UCSD-AML1 (cell line): ENCODE measurements at regions not wholly inside any gene's neighbourhood (a gene's known extent, or its start where the extent isn't known, plus 50 kb on each side); places are given as distances from the start of the nearest gene placed in this dataset.

Experiments used
- DNase-seq: peaks from one replicate; lab custom pipeline; 2025; ENCODE audit not compliant: unreplicated experiment; lab: John Stamatoyannopoulos, UW

GRCh38 chr20:39669659-39670058 is 707.5 kb downstream of the DHX35 start:
- no peak for DNase-seq

GRCh38 chr20:39668038-39668437 is 705.9 kb downstream of the DHX35 start:
- DNase-seq: no peak

GRCh38 chr20:39661833-39662232 is 699.7 kb downstream of the DHX35 start:
- no peak for DNase-seq

GRCh38 chr20:39660965-39661364 is 698.8 kb downstream of the DHX35 start:
- DNase-seq: no peak

GRCh38 chr20:39660226-39660625 is 698.1 kb downstream of the DHX35 start:
- no peak for DNase-seq

- DNase-seq: no peak
Observed at GRCh38 chr20:39658662-39659409, 696.7 kb downstream of the DHX35 start.

- no peak for DNase-seq
Observed at GRCh38 chr20:39654171-39654570, 692.0 kb downstream of the DHX35 start.

- DNase-seq: no peak
Observed at GRCh38 chr20:39651645-39652325, 689.6 kb downstream of the DHX35 start.

- no peak for DNase-seq
Observed at GRCh38 chr20:39646874-39647413, 684.8 kb downstream of the DHX35 start.

- DNase-seq: no peak
Observed at GRCh38 chr20:39645131-39645530, 683.0 kb downstream of the DHX35 start.

- no peak for DNase-seq
Observed at GRCh38 chr20:39643292-39643691, 681.1 kb downstream of the DHX35 start.

GRCh38 chr20:39641423-39641822 is 679.3 kb downstream of the DHX35 start:
- DNase-seq: no peak

GRCh38 chr20:39640147-39640546 is 678.0 kb downstream of the DHX35 start:
- DNase-seq: no peak

GRCh38 chr20:39638731-39639130 is 676.6 kb downstream of the DHX35 start:
- DNase-seq: no peak

GRCh38 chr20:39633689-39634088 is 671.5 kb downstream of the DHX35 start:
- DNase-seq: no peak

- no peak for DNase-seq
Observed at GRCh38 chr20:39632757-39633156, 670.6 kb downstream of the DHX35 start.

GRCh38 chr20:39632176-39632575 is 670.0 kb downstream of the DHX35 start:
- no peak for DNase-seq

- no peak for DNase-seq
Observed at GRCh38 chr20:39631557-39631956, 669.4 kb downstream of the DHX35 start.

GRCh38 chr20:39630215-39630908 is 668.2 kb downstream of the DHX35 start:
- DNase-seq: no peak

GRCh38 chr20:39627765-39628164 is 665.6 kb downstream of the DHX35 start:
- no peak for DNase-seq

- DNase-seq: no peak
Observed at GRCh38 chr20:39624316-39624715, 662.2 kb downstream of the DHX35 start.
